ENCODE measurements at regions not wholly inside any gene's neighbourhood (a gene's known extent, or its start where the extent isn't known, plus 50 kb on each side); places are given as distances from the start of the nearest gene placed in this dataset.

- no peak for FAIRE-seq
- no peak for DNase-seq (ENCODE audit: low spot score)
These were observed 51.3 kb downstream of the OR10H4 start for GRCh38 chr19:16000024-16000663.

- DNase-seq (ENCODE audit: low spot score) (no peak), FAIRE-seq (no peak)
These were observed 52.9 kb downstream of the OR10H4 start for GRCh38 chr19:16001481-16002312.

GRCh38 chr19:16002406-16003384 is 53.9 kb downstream of the OR10H4 start:
- DNase-seq (ENCODE audit: low spot score) (no peak), FAIRE-seq (no peak)

GRCh38 chr19:16003391-16003790 is 54.6 kb downstream of the OR10H4 start:
- no peak for FAIRE-seq
- DNase-seq (ENCODE audit: low spot score): no peak

- no peak for DNase-seq (ENCODE audit: low spot score)
- FAIRE-seq: no peak
These were observed 57.1 kb downstream of the OR10H4 start for GRCh38 chr19:16005925-16006324.

GRCh38 chr19:16012552-16012951 is 63.7 kb upstream of the TPM4 start:
- FAIRE-seq: no peak
- DNase-seq (ENCODE audit: low spot score): no peak

GRCh38 chr19:16013181-16013850 is 63.0 kb upstream of the TPM4 start:
- FAIRE-seq (no peak), DNase-seq (ENCODE audit: low spot score) (no peak)

- FAIRE-seq: no peak
These were observed 62.1 kb upstream of the TPM4 start for GRCh38 chr19:16013851-16014840.

GRCh38 chr19:16014923-16015804 is 61.1 kb upstream of the TPM4 start:
- DNase-seq (ENCODE audit: low spot score) (no peak), FAIRE-seq (no peak)

More at GRCh38 chr19:16013851-16014840, 62.1 kb upstream of the TPM4 start:
- DNase-seq (ENCODE audit: low spot score): no peak

GRCh38 chr19:16015805-16016173 is 60.5 kb upstream of the TPM4 start:
- DNase-seq (ENCODE audit: low spot score): no peak
- FAIRE-seq: no peak

GRCh38 chr19:16016226-16017137 is 59.8 kb upstream of the TPM4 start:
- FAIRE-seq: no peak
- no peak for DNase-seq (ENCODE audit: low spot score)

- FAIRE-seq (no peak), DNase-seq (ENCODE audit: low spot score) (no peak)
These were observed 59.2 kb upstream of the TPM4 start for GRCh38 chr19:16017138-16017490.

GRCh38 chr19:16018106-16018755 is 58.1 kb upstream of the TPM4 start:
- DNase-seq (ENCODE audit: low spot score): no peak
- FAIRE-seq: no peak

- FAIRE-seq (no peak), DNase-seq (ENCODE audit: low spot score) (no peak)
These were observed 57.3 kb upstream of the TPM4 start for GRCh38 chr19:16018801-16019551.

- FAIRE-seq (no peak), DNase-seq (ENCODE audit: low spot score) (no peak)
These were observed 56.4 kb upstream of the TPM4 start for GRCh38 chr19:16019691-16020448.

- no peak for FAIRE-seq
- DNase-seq (ENCODE audit: low spot score): no peak
These were observed 54.5 kb upstream of the TPM4 start for GRCh38 chr19:16021796-16022195.

All from urothelium cell line (cell line).